A172 (cell line): ENCODE measurements at regions not wholly inside any gene's neighbourhood (a gene's known extent, or its start where the extent isn't known, plus 50 kb on each side); places are given as distances from the start of the nearest gene placed in this dataset.
A peak's percentile ranks its signal among the peaks of the same experiment; 100 is the strongest.
"Not testable (repeated sequence)": the region's sequence is repeated elsewhere in the genome, so short reads cannot be mapped to it uniquely, and the experiment has no call there.

Source experiments
- DNase-seq: peaks from one replicate; pipeline ENCODE4 v3.0.0-alpha.2; 2015; ENCODE audit warnings: low spot score

GRCh38 chr12:28771968-28772367, 377.1 kb upstream of the FAR2 start:
- no peak for DNase-seq

GRCh38 chr12:28775556-28775955, 373.5 kb upstream of the FAR2 start:
- DNase-seq: no peak

GRCh38 chr12:28776220-28776619, 372.9 kb upstream of the FAR2 start:
- DNase-seq: no peak

GRCh38 chr12:28776913-28777422, 372.1 kb upstream of the FAR2 start:
- no peak for DNase-seq

- no peak for DNase-seq
Measured at GRCh38 chr12:28777603-28778365, 371.3 kb upstream of the FAR2 start.

- peak; percentile 88 for DNase-seq
Measured at GRCh38 chr12:28780096-28780495, 369.0 kb upstream of the FAR2 start.

GRCh38 chr12:28780960-28781359, 368.1 kb upstream of the FAR2 start:
- no peak for DNase-seq

- no peak for DNase-seq
Measured at GRCh38 chr12:28781671-28782652, 367.1 kb upstream of the FAR2 start.

- DNase-seq: no peak
Measured at GRCh38 chr12:28782812-28783211, 366.3 kb upstream of the FAR2 start.

- DNase-seq: no peak
Measured at GRCh38 chr12:28787151-28787550, 361.9 kb upstream of the FAR2 start.

GRCh38 chr12:28788256-28788655, 360.8 kb upstream of the FAR2 start:
- not testable (repeated sequence) for DNase-seq

GRCh38 chr12:28793581-28794151, 355.4 kb upstream of the FAR2 start:
- DNase-seq: no peak

GRCh38 chr12:28794211-28794610, 354.9 kb upstream of the FAR2 start:
- no peak for DNase-seq

GRCh38 chr12:28794786-28795185, 354.3 kb upstream of the FAR2 start:
- DNase-seq: no peak

- peak; percentile 19 for DNase-seq
Measured at GRCh38 chr12:28795311-28795710, 353.8 kb upstream of the FAR2 start.

GRCh38 chr12:28799348-28799747, 349.7 kb upstream of the FAR2 start:
- no peak for DNase-seq

- no peak for DNase-seq
Measured at GRCh38 chr12:28800129-28800528, 348.9 kb upstream of the FAR2 start.

- no peak for DNase-seq
Measured at GRCh38 chr12:28802706-28803438, 346.2 kb upstream of the FAR2 start.

- DNase-seq: no peak
Measured at GRCh38 chr12:28807535-28807934, 341.5 kb upstream of the FAR2 start.

- DNase-seq: no peak
Measured at GRCh38 chr12:28811457-28811856, 337.6 kb upstream of the FAR2 start.

GRCh38 chr12:28814246-28814645, 334.8 kb upstream of the FAR2 start:
- no peak for DNase-seq

- DNase-seq: no peak
Measured at GRCh38 chr12:28817524-28817923, 331.6 kb upstream of the FAR2 start.
